ENCODE measurements at regions not wholly inside any gene's neighbourhood (a gene's known extent, or its start where the extent isn't known, plus 50 kb on each side); places are given as distances from the start of the nearest gene placed in this dataset.
"Not testable (repeated sequence)": the region's sequence is repeated elsewhere in the genome, so short reads cannot be mapped to it uniquely, and the experiment has no call there.

GRCh38 chr17:71166311-71166710, 954.5 kb upstream of the SOX9 start:
- no peak for DNase-seq

- DNase-seq: no peak
Observed at GRCh38 chr17:71168053-71168741, 952.6 kb upstream of the SOX9 start.

- no peak for DNase-seq
Observed at GRCh38 chr17:71170070-71170469, 950.8 kb upstream of the SOX9 start.

- no peak for DNase-seq
Observed at GRCh38 chr17:71171270-71171669, 949.5 kb upstream of the SOX9 start.

GRCh38 chr17:71173991-71174390, 946.8 kb upstream of the SOX9 start:
- no peak for DNase-seq

- DNase-seq: no peak
Observed at GRCh38 chr17:71176331-71176730, 944.5 kb upstream of the SOX9 start.

- DNase-seq: no peak
Observed at GRCh38 chr17:71176928-71177443, 943.8 kb upstream of the SOX9 start.

GRCh38 chr17:71180801-71181385, 939.9 kb upstream of the SOX9 start:
- DNase-seq: no peak

- DNase-seq: no peak
Observed at GRCh38 chr17:71183066-71183660, 937.7 kb upstream of the SOX9 start.

- no peak for DNase-seq
Observed at GRCh38 chr17:71184716-71185115, 936.1 kb upstream of the SOX9 start.

GRCh38 chr17:71187145-71187878, 933.5 kb upstream of the SOX9 start:
- DNase-seq: no peak

- DNase-seq: no peak
Observed at GRCh38 chr17:71188811-71189492, 931.9 kb upstream of the SOX9 start.

GRCh38 chr17:71189493-71189831, 931.4 kb upstream of the SOX9 start:
- no peak for DNase-seq

- DNase-seq: no peak
Observed at GRCh38 chr17:71192039-71192555, 928.7 kb upstream of the SOX9 start.

- no peak for DNase-seq
Observed at GRCh38 chr17:71192848-71193247, 928.0 kb upstream of the SOX9 start.

GRCh38 chr17:71200597-71200996, 920.2 kb upstream of the SOX9 start:
- no peak for DNase-seq

- DNase-seq: no peak
Observed at GRCh38 chr17:71201639-71202038, 919.2 kb upstream of the SOX9 start.

GRCh38 chr17:71202449-71202848, 918.4 kb upstream of the SOX9 start:
- no peak for DNase-seq

- no peak for DNase-seq
Observed at GRCh38 chr17:71203953-71204352, 916.9 kb upstream of the SOX9 start.

GRCh38 chr17:71205951-71206350, 914.9 kb upstream of the SOX9 start:
- not testable (repeated sequence) for DNase-seq

- DNase-seq: no peak
Observed at GRCh38 chr17:71208111-71208704, 912.6 kb upstream of the SOX9 start.

- no peak for DNase-seq
Observed at GRCh38 chr17:71213936-71214335, 906.9 kb upstream of the SOX9 start.
